ENCODE measurements at regions not wholly inside any gene's neighbourhood (a gene's known extent, or its start where the extent isn't known, plus 50 kb on each side); places are given as distances from the start of the nearest gene placed in this dataset.

GRCh38 chr12:114815026-114815795, 131.2 kb upstream of the TBX3 start:
- no peak for TF ChIP-seq CTCF (IDR thresholded peaks at IDR 0.05; ENCODE audit: poor library complexity, severe bottlenecking)
- no peak for TF ChIP-seq EP300 (conservative IDR thresholded peaks at IDR 0.05; ENCODE audit: poor library complexity, severe bottlenecking)
- TF ChIP-seq POLR2AphosphoS5 (IDR thresholded peaks at IDR 0.05) = no peak
- TF ChIP-seq EZH2 (IDR thresholded peaks at IDR 0.05; ENCODE audit: borderline replicate concordance, insufficient read depth, low read length, poor library complexity, severe bottlenecking) = no peak
- no peak for TF ChIP-seq REST (IDR thresholded peaks at IDR 0.05; ENCODE audit: borderline replicate concordance)
- TF ChIP-seq SMC3 (conservative IDR thresholded peaks at IDR 0.05; ENCODE audit: poor library complexity) = no peak
- TF ChIP-seq TAF1 (IDR thresholded peaks at IDR 0.05; ENCODE audit: low read depth) = no peak
